NCI-H524 treated with DMSO at 0.1 percent for 48 hours (cell line): ENCODE measurements at regions not wholly inside any gene's neighbourhood (a gene's known extent, or its start where the extent isn't known, plus 50 kb on each side); places are given as distances from the start of the nearest gene placed in this dataset.
"Not testable (repeated sequence)": the region's sequence is repeated elsewhere in the genome, so short reads cannot be mapped to it uniquely, and the experiment has no call there.

ENCODE experiments used
- DNase-seq: peaks from one replicate; lab custom pipeline; 2025; lab: John Stamatoyannopoulos, UW

GRCh38 chr17:12195418-12195817 lies 174.7 kb downstream of the MAP2K4 start:
- no peak for DNase-seq

- no peak for DNase-seq
These were observed 180.7 kb downstream of the MAP2K4 start for GRCh38 chr17:12201294-12201880.

- DNase-seq, result no peak
These were observed 189.0 kb downstream of the MAP2K4 start for GRCh38 chr17:12209632-12210191.

GRCh38 chr17:12220714-12221439 lies 200.2 kb downstream of the MAP2K4 start:
- DNase-seq, result not testable (repeated sequence)

GRCh38 chr17:12222392-12222791 lies 201.7 kb downstream of the MAP2K4 start:
- no peak for DNase-seq

GRCh38 chr17:12227547-12227946 lies 206.9 kb downstream of the MAP2K4 start:
- DNase-seq, result no peak

- no peak for DNase-seq
These were observed 208.7 kb downstream of the MAP2K4 start for GRCh38 chr17:12229335-12229734.

GRCh38 chr17:12230481-12231354 lies 210.0 kb downstream of the MAP2K4 start:
- DNase-seq, result no peak

GRCh38 chr17:12231355-12231682 lies 210.6 kb downstream of the MAP2K4 start:
- no peak for DNase-seq

GRCh38 chr17:12239021-12239420 lies 218.3 kb downstream of the MAP2K4 start:
- DNase-seq, result not testable (repeated sequence)

GRCh38 chr17:12242345-12242954 lies 221.8 kb downstream of the MAP2K4 start:
- no peak for DNase-seq

GRCh38 chr17:12247761-12248160 lies 227.1 kb downstream of the MAP2K4 start:
- DNase-seq, result no peak

GRCh38 chr17:12250973-12251372 lies 230.3 kb downstream of the MAP2K4 start:
- DNase-seq, result no peak

GRCh38 chr17:12252462-12252861 lies 231.8 kb downstream of the MAP2K4 start:
- DNase-seq, result no peak

GRCh38 chr17:12254460-12254859 lies 233.8 kb downstream of the MAP2K4 start:
- no peak for DNase-seq

GRCh38 chr17:12256380-12256995 lies 235.8 kb downstream of the MAP2K4 start:
- no peak for DNase-seq

GRCh38 chr17:12257176-12257575 lies 236.5 kb downstream of the MAP2K4 start:
- no peak for DNase-seq

- no peak for DNase-seq
These were observed 240.7 kb downstream of the MAP2K4 start for GRCh38 chr17:12261354-12261753.

- no peak for DNase-seq
These were observed 249.1 kb downstream of the MAP2K4 start for GRCh38 chr17:12269751-12270150.

- DNase-seq, result no peak
These were observed 257.1 kb downstream of the MAP2K4 start for GRCh38 chr17:12277827-12278226.

GRCh38 chr17:12282056-12282455 lies 261.4 kb downstream of the MAP2K4 start:
- no peak for DNase-seq

GRCh38 chr17:12287953-12288352 lies 267.3 kb downstream of the MAP2K4 start:
- DNase-seq, result no peak
